ENCODE measurements at regions not wholly inside any gene's neighbourhood (a gene's known extent, or its start where the extent isn't known, plus 50 kb on each side); places are given as distances from the start of the nearest gene placed in this dataset.

- no peak for DNase-seq
These were observed 217.1 kb downstream of the CSNK2A3 start for GRCh38 chr11:11135820-11136476.

GRCh38 chr11:11129118-11129517 lies 223.9 kb downstream of the CSNK2A3 start:
- no peak for DNase-seq

- no peak for DNase-seq
These were observed 227.4 kb downstream of the CSNK2A3 start for GRCh38 chr11:11125618-11126017.

GRCh38 chr11:11122749-11123148 lies 230.3 kb downstream of the CSNK2A3 start:
- DNase-seq: no peak

GRCh38 chr11:11119917-11120316 lies 233.1 kb downstream of the CSNK2A3 start:
- DNase-seq: no peak

- DNase-seq: no peak
These were observed 235.3 kb downstream of the CSNK2A3 start for GRCh38 chr11:11117730-11118129.

GRCh38 chr11:11115475-11115874 lies 237.6 kb downstream of the CSNK2A3 start:
- DNase-seq: no peak

- no peak for DNase-seq
These were observed 239.4 kb downstream of the CSNK2A3 start for GRCh38 chr11:11113626-11114025.

GRCh38 chr11:11108026-11108425 lies 245.0 kb downstream of the CSNK2A3 start:
- DNase-seq: no peak

- no peak for DNase-seq
These were observed 245.8 kb downstream of the CSNK2A3 start for GRCh38 chr11:11107076-11107723.

- DNase-seq: no peak
These were observed 247.5 kb upstream of the ZBED5 start for GRCh38 chr11:11105361-11105760.

GRCh38 chr11:11095831-11096723 lies 238.2 kb upstream of the ZBED5 start:
- no peak for DNase-seq

- no peak for DNase-seq
These were observed 232.6 kb upstream of the ZBED5 start for GRCh38 chr11:11090495-11090894.

- DNase-seq: no peak
These were observed 232.0 kb upstream of the ZBED5 start for GRCh38 chr11:11089805-11090204.

- no peak for DNase-seq
These were observed 229.1 kb upstream of the ZBED5 start for GRCh38 chr11:11086979-11087378.

GRCh38 chr11:11085580-11085979 lies 227.7 kb upstream of the ZBED5 start:
- DNase-seq: no peak

GRCh38 chr11:11084337-11084736 lies 226.5 kb upstream of the ZBED5 start:
- DNase-seq: no peak

- no peak for DNase-seq
These were observed 225.6 kb upstream of the ZBED5 start for GRCh38 chr11:11083441-11083840.

- DNase-seq: no peak
These were observed 224.8 kb upstream of the ZBED5 start for GRCh38 chr11:11082646-11083045.

GRCh38 chr11:11081776-11082175 lies 223.9 kb upstream of the ZBED5 start:
- no peak for DNase-seq

GRCh38 chr11:11081288-11081687 lies 223.4 kb upstream of the ZBED5 start:
- DNase-seq: no peak

GRCh38 chr11:11078344-11079086 lies 220.7 kb upstream of the ZBED5 start:
- DNase-seq: no peak

- no peak for DNase-seq
These were observed 220.0 kb upstream of the ZBED5 start for GRCh38 chr11:11077898-11078297.

All from activated naive CD4-positive, alpha-beta T cell treated with anti-CD3 and anti-CD28 coated beads, Interleukin-2, amount 50 U/mL, for 16 hours (primary cell).